Breast epithelium (tissue), 4 donors: ENCODE measurements at regions not wholly inside any gene's neighbourhood (a gene's known extent, or its start where the extent isn't known, plus 50 kb on each side); places are given as distances from the start of the nearest gene placed in this dataset.

Source experiments
- DNase-seq, 2 donors: peaks; one replicate each; pipeline ENCODE4 v3.0.0-alpha.2; 2019; ENCODE audit warnings: low spot score in 2 of 2
- H3K27ac ChIP-seq, 2 donors: fragments of 200-600 bp; sonication (generic) in 1 of 2; one replicate each; pipeline ENCODE4 v1.5.1; 2016 to 2019; ENCODE audit warnings: mild to moderate bottlenecking in 1 of 2
- H3K27me3 ChIP-seq, 2 donors: fragments of 200-600 bp; sonication (generic) in 1 of 2; one replicate each; pipeline versions ENCODE4 v1.5.1 to v1.6.0; 2017 to 2019; ENCODE audit warnings: control low read depth in 1 of 2, mild to moderate bottlenecking in 1 of 2
- H3K36me3 ChIP-seq: fragments of 200-600 bp; one replicate; pipeline ENCODE4 v1.5.1; 2019
- H3K4me1 ChIP-seq, 2 donors: fragments of 200-600 bp; sonication (generic); one replicate each; pipeline ENCODE4 v1.5.1; 2016 to 2019; ENCODE audit warnings: control low read depth in 1 of 2
- H3K4me3 ChIP-seq, 3 donors: fragments of 200-600 bp; sonication (generic); 1 replicate in 2 of 3; 2 replicates in 1 of 3; pipeline ENCODE4 v1.5.1; 2016 to 2019; ENCODE audit warnings: mild to moderate bottlenecking in 3 of 3, moderate library complexity in 2 of 3
- H3K9me3 ChIP-seq, 2 donors: fragments of 200-600 bp; sonication (generic) in 1 of 2; one replicate each; pipeline ENCODE4 v1.5.1; 2016 to 2019; ENCODE audit warnings: control low read depth in 1 of 2
- POLR2A ChIP-seq: fragments of 450-650 bp; IDR thresholded peaks from one replicate; pipeline ENCODE4 v1.6.1; 2016; ENCODE audit warnings: antibody characterized with exemption, mild to moderate bottlenecking, moderate library complexity
- POLR2AphosphoS5 ChIP-seq, 3 donors: sonication (generic); formaldehyde crosslinking; IDR thresholded peaks; one replicate each; pipeline ENCODE4 v1.6.1; 2017; ENCODE audit warnings: antibody characterized with exemption in 3 of 3
- intact Hi-C: fragments of 100-400 bp; cut with DNase I; formaldehyde crosslinking; loops from one replicate; pipeline ENCODE4 v1.15.1; 2023; ENCODE audit warnings: low total_unique reads
- TF ChIP-seq, protein P1 (sequence below), 3 donors: fragments of 450-650 bp; IDR thresholded peaks; one replicate each; pipeline ENCODE4 v1.5.1; 2016 to 2017; ENCODE audit warnings: antibody characterized with exemption in 3 of 3, mild to moderate bottlenecking in 3 of 3, moderate library complexity in 3 of 3

DNA sequence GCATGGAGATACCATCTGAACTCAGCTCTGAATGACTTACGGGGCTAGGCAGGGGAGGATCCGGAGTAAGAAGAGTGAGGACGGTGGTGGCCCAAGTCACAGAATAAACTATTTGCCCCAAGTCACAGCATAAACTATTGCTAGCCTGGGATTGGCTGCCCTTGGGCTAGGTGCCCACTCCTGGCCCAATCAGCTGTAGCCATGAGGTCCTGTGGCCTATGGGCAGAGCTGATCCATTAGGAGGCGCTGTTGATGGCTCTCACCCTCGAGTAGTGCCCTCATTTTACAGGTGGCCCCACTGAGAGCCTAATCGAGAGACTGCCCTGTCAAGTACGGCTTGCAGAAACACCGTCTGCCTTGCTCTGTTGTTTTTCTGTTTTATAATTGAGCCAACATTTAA, 62.3 kb upstream of the ZNF423 start:
- Histone ChIP-seq H3K36me3 (no peaks in the 10 kb centered on the region), H3K27ac (no peak overlapping the region), H3K9me3 (no peaks in the 10 kb centered on the region), H3K27me3 (no peaks in the 10 kb centered on the region), H3K4me1 (no peaks in the 10 kb centered on the region), H3K4me3 (no peak overlapping the region)
- no peak for DNase-seq
- TF ChIP-seq, protein P1, sequence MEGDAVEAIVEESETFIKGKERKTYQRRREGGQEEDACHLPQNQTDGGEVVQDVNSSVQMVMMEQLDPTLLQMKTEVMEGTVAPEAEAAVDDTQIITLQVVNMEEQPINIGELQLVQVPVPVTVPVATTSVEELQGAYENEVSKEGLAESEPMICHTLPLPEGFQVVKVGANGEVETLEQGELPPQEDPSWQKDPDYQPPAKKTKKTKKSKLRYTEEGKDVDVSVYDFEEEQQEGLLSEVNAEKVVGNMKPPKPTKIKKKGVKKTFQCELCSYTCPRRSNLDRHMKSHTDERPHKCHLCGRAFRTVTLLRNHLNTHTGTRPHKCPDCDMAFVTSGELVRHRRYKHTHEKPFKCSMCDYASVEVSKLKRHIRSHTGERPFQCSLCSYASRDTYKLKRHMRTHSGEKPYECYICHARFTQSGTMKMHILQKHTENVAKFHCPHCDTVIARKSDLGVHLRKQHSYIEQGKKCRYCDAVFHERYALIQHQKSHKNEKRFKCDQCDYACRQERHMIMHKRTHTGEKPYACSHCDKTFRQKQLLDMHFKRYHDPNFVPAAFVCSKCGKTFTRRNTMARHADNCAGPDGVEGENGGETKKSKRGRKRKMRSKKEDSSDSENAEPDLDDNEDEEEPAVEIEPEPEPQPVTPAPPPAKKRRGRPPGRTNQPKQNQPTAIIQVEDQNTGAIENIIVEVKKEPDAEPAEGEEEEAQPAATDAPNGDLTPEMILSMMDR (IDR thresholded peaks at IDR 0.05): no peak
- no peak for TF ChIP-seq POLR2A
- no peak for TF ChIP-seq POLR2AphosphoS5 (IDR thresholded peaks at IDR 0.05)
- intact Hi-C loops: no loop called here

DNA sequence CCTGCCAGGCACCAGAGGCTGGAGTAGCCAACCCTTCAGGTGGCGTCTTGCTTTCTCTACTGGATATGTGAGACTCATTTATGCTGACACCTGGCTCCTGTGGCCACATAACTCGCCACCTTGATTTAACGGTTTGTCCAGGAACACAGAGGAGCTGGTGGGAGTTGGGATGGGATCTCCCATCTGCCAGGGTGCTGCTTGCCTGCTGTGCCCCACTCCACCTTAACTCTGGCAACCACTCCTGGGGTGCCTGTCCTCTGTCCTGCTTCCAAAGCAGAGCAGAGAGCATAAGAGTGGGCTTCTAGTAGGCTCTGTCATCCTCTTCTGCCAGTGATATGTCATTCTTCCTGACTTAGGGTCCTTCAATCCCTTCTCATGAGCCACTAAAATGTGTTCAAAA, 63.4 kb upstream of the ZNF423 start:
- TF ChIP-seq POLR2AphosphoS5 (IDR thresholded peaks at IDR 0.05) (no peak), POLR2A (no peak)
- TF ChIP-seq, protein P1 (IDR thresholded peaks at IDR 0.05): no peak

DNA sequence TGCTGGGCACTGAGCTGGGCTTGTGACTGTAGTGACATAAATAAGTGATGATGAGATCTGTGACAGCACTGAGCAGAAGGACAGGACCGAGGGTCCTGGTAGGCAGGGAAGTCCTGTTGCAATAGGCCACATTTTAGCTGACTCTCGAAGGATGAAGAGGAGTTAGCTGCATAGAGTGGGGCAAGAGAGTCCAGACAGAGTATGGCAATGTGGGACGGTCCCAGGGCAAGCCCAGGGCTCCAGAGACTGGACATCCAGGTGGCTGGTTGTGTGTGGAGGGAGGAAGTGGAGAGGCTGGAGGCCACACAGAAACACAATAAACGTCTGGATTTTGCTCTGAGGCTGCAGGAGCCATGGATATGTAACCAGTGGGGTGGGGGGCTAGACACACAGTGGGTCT, 64.5 kb upstream of the ZNF423 start:
- Histone ChIP-seq H3K4me3 (no peak overlapping the region), H3K4me1 (no peaks in the 10 kb centered on the region), H3K27me3 (no peaks in the 10 kb centered on the region), H3K36me3 (no peaks in the 10 kb centered on the region), H3K27ac (no peak overlapping the region), H3K9me3 (no peaks in the 10 kb centered on the region)
- intact Hi-C loops: no loop called here
- TF ChIP-seq POLR2AphosphoS5 (IDR thresholded peaks at IDR 0.05) (no peak), POLR2A (no peak)
- TF ChIP-seq, protein P1 (IDR thresholded peaks at IDR 0.05): no peak
- no peak for DNase-seq

More for the DNA sequence above, 63.4 kb upstream of the ZNF423 start:
- no peaks in the 10 kb centered on the region for H3K9me3 ChIP-seq
- no peak for DNase-seq
- no peaks in the 10 kb centered on the region for H3K4me1 ChIP-seq
- H3K36me3 ChIP-seq: no peaks in the 10 kb centered on the region
- no peak overlapping the region for H3K4me3 ChIP-seq
- no peaks in the 10 kb centered on the region for H3K27me3 ChIP-seq
- intact Hi-C loops: no loop called here
- no peak overlapping the region for H3K27ac ChIP-seq

DNA sequence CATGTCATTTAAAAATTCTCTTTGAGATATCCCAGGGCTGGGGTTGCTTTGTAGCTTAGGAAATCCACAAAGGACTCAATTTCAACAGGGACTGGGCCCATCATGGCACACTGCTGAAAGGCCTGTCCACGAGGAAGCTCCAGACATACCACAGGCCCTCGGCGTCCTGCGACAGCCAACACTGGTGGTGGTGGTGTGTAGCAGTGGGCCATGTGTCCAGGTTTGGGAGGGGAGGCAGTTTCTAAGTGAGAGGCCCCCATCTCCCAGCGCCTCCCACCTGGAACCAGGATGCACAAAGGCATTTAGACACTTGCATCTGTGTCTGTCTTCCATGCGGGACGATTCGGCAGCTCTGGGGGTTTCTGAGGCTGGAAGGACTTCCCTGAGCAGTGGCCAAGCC, 65.2 kb upstream of the ZNF423 start:
- H3K4me3 ChIP-seq: no peak overlapping the region
- TF ChIP-seq, protein P1 (IDR thresholded peaks at IDR 0.05): no peak
- no peak for TF ChIP-seq POLR2A
- TF ChIP-seq POLR2AphosphoS5 (IDR thresholded peaks at IDR 0.05): no peak
- DNase-seq: no peak
- H3K9me3 ChIP-seq: no peaks in the 10 kb centered on the region
- intact Hi-C loops: no loop called here
- H3K27me3 ChIP-seq: no peaks in the 10 kb centered on the region
- no peak overlapping the region for H3K27ac ChIP-seq
- H3K4me1 ChIP-seq: no peaks in the 10 kb centered on the region
- no peaks in the 10 kb centered on the region for H3K36me3 ChIP-seq

DNA sequence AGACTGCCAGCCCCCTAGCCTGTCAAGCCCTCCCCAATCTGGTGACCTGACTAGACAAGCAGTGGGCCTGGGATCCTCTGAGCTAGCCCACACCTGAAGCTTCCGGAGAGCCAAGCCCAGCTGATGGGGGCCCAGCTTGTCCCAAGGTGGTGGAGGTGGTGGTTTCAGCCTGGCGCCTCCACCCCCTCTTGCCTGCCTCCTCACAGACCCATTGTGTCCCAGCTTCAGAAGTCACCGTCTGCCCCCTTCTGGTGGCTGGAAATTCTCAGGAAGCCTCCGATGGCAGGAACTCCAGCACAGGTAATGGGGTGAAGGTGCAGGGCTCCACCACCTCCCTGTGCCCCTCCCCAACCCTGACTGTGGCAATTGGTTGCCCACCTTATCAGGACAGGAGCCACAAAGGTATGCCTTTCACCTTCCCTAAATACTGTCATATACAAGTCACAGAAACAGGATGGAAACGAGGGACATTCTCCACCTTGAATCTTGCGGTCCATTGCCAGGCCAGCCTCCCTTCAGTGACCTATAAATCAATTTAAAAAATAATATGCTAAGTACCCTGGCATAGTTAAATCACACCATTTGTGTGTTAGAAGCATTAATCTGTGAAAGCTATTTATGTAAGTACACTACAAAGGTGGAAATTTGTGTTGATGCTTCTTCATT, 66.0 kb upstream of the ZNF423 start:
- H3K36me3 ChIP-seq: no peaks in the 10 kb centered on the region
- TF ChIP-seq, protein P1 (IDR thresholded peaks at IDR 0.05): peak in 2 of 3 donors; percentile 62 to 77
- TF ChIP-seq POLR2AphosphoS5 (IDR thresholded peaks at IDR 0.05): no peak
- no peak for TF ChIP-seq POLR2A
- no peaks in the 10 kb centered on the region for H3K4me1 ChIP-seq
- no peak overlapping the region for H3K27ac ChIP-seq
- intact Hi-C loops: no loop called here
- H3K9me3 ChIP-seq: no peaks in the 10 kb centered on the region
- peak; percentile 40 to 68 for DNase-seq
- no peaks in the 10 kb centered on the region for H3K27me3 ChIP-seq
- H3K4me3 ChIP-seq: no peak overlapping the region
